ENCODE measurements at regions not wholly inside any gene's neighbourhood (a gene's known extent, or its start where the extent isn't known, plus 50 kb on each side); places are given as distances from the start of the nearest gene placed in this dataset.

DNA sequence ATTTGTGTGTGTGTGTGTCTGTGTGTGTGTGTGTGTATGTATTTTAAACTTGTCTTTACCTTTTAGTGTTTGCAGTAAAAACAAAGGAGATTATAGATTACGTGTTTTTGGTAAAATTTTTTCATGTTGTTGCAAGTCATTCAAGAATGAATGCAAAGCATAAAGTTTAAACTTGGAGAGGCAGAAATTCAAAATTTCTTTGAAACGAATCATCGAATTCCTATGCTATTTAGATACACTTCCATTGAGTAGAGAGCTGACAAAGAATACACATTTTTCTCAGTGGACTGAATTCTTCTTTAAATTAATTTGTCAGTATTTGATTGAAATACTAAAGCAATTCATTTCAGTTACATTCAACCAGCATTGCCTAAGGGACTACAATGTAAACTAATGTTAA is 66.0 kb upstream of the HDAC9 start:
- Histone ChIP-seq H3K9me3 (ENCODE audit: low read length) (no peaks in the 10 kb centered on the region), H3K27me3 (ENCODE audit: insufficient read depth, low read length) (no peaks in the 10 kb centered on the region), H3K4me1 (ENCODE audit: insufficient read depth, low read length) (peaks cover 11% of the 10 kb centered on the region), H2AFZ (ENCODE audit: low read depth, low read length) (no peak overlapping the region), H3K4me3 (ENCODE audit: low read length) (no peak overlapping the region), H3K36me3 (ENCODE audit: insufficient read depth, low read length) (no peaks in the 10 kb centered on the region)

DNA sequence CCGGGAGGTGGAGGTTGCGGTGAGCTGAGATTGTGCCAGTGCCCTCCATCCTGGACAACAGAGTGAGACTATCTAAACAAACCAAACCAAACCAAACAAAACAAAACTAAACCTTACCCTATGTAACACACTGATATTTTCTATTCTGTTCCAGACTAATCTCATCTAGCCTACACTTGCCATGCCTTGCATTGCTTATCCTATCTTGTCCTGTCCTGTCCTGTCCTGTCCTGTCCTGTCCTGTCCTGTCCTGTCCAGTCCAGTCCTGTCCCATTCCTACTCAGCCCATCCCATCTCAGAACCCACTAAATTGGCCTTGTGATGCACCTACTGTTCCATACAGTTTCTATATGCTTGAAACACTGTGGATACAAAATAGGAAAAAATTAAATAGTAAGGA is 64.7 kb upstream of the HDAC9 start:
- H2AFZ ChIP-seq (ENCODE audit: low read depth, low read length), result no peak overlapping the region
- H3K4me3 ChIP-seq (ENCODE audit: low read length), result no peak overlapping the region
- H3K36me3 ChIP-seq (ENCODE audit: insufficient read depth, low read length), result no peaks in the 10 kb centered on the region
- peaks cover 11% of the 10 kb centered on the region for H3K4me1 ChIP-seq (ENCODE audit: insufficient read depth, low read length)
- H3K9me3 ChIP-seq (ENCODE audit: low read length), result no peaks in the 10 kb centered on the region
- no peaks in the 10 kb centered on the region for H3K27me3 ChIP-seq (ENCODE audit: insufficient read depth, low read length)

DNA sequence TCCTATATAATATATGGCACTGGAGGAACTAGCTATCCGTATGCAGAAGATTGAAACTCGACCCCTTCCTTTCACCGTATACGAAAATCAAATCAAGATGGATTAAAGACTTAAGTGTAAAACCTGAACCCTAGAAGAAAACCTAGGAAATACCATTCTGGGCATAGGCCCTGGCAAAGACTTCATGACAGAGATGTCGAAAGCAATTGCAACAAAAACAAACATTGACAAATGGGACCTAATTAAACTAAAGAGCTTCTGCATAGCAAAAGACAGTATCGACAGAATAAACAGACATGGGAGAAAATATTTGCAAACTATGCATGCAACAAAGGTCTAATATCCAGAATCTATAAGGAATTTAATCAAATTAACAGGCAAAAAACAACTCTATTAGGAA is 61.4 kb upstream of the HDAC9 start:
- Histone ChIP-seq H3K27me3 (ENCODE audit: insufficient read depth, low read length) (no peaks in the 10 kb centered on the region), H3K4me3 (ENCODE audit: low read length) (no peak overlapping the region), H3K9me3 (ENCODE audit: low read length) (no peaks in the 10 kb centered on the region), H3K36me3 (ENCODE audit: insufficient read depth, low read length) (no peaks in the 10 kb centered on the region), H3K4me1 (ENCODE audit: insufficient read depth, low read length) (peaks cover 2% of the 10 kb centered on the region), H2AFZ (ENCODE audit: low read depth, low read length) (no peak overlapping the region)

DNA sequence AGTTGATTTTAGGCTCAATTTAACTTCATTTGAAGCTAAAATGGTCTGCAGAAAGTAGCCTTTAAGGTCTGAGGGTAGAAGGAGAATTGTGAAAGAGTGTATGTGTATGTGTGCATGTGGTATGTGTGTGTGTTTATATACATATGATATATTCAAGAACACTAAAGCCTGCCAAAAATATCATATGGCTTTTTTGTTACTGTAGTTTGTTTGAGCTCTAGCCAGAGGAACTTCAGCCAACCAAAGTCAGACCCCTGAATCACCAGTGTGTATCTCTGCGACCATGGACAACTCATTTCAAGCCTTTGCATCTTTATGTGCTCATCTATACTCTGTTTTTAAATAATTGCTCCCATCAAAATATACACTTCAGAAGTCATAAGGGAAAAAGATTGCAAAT is 58.4 kb upstream of the HDAC9 start:
- Histone ChIP-seq H3K4me1 (ENCODE audit: insufficient read depth, low read length) (no peaks in the 10 kb centered on the region), H3K9me3 (ENCODE audit: low read length) (no peaks in the 10 kb centered on the region), H2AFZ (ENCODE audit: low read depth, low read length) (no peak overlapping the region), H3K27me3 (ENCODE audit: insufficient read depth, low read length) (no peaks in the 10 kb centered on the region), H3K4me3 (ENCODE audit: low read length) (no peak overlapping the region), H3K36me3 (ENCODE audit: insufficient read depth, low read length) (no peaks in the 10 kb centered on the region)

DNA sequence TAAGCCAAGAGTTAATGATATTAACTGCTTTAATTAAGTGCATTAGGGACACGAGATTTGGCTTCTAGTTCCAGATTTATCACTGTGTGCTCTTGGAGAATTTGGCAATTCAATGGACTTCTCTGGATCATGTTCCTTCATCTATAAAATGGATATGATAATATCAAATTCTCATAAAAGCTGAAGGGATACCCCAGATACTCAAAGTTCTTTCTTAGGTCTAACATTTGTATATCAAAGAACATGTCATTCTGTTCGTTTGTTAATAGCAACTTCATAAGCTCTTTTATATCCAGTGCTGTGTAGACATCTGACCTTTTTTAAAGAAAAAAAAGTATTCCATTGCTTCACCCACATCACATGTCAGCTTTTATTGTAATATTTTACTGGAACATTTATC is 54.6 kb upstream of the HDAC9 start:
- H3K27me3 ChIP-seq (ENCODE audit: insufficient read depth, low read length), result no peaks in the 10 kb centered on the region
- no peaks in the 10 kb centered on the region for H3K36me3 ChIP-seq (ENCODE audit: insufficient read depth, low read length)

DNA sequence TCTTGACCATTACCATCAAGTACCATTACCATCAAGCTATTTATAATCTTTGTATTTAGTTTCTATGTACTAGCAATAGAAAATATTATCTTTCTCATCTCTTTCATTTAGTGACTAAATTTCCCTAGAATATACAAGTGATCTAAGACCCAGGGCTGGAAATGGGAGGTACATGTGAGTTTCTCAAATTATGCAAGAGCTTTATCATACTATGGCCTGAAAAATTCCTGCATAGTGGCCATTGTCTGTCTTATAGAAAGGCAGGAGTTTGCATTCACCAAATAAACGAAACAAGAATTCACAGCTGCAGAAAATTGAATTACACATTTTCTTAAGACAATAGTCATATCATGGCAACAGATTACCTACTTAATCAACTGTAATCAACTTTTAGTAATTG is 50.7 kb upstream of the HDAC9 start:
- Histone ChIP-seq H3K9me3 (ENCODE audit: low read length) (no peaks in the 10 kb centered on the region), H3K4me1 (ENCODE audit: insufficient read depth, low read length) (peaks cover 25% of the 10 kb centered on the region), H2AFZ (ENCODE audit: low read depth, low read length) (no peak overlapping the region), H3K36me3 (ENCODE audit: insufficient read depth, low read length) (no peaks in the 10 kb centered on the region), H3K4me3 (ENCODE audit: low read length) (no peak overlapping the region), H3K27me3 (ENCODE audit: insufficient read depth, low read length) (no peaks in the 10 kb centered on the region)

More for the DNA sequence above, 54.6 kb upstream of the HDAC9 start:
- Histone ChIP-seq H3K9me3 (ENCODE audit: low read length) (no peaks in the 10 kb centered on the region), H3K4me3 (ENCODE audit: low read length) (no peak overlapping the region), H3K4me1 (ENCODE audit: insufficient read depth, low read length) (peaks cover 18% of the 10 kb centered on the region), H2AFZ (ENCODE audit: low read depth, low read length) (no peak overlapping the region)

DNA sequence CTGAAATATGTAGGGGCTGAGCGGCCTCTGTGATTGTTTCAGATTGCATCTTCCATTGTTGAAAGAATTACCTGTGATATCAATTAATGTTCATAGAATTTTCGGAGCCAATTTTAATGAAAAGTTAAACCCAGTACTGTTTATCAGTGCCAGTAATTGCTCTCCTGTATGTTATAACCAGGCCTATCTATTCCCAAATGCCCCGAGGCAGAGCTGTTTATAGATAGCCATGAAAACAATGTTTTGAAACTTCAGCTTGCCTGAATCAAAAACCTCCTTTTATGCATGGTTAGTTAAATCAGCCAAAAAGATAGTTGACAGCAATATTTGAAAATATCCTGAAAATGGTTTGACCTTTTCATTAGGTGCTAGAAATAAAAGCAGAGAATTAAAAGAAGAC is 50.1 kb upstream of the HDAC9 start:
- no peaks in the 10 kb centered on the region for H3K27me3 ChIP-seq (ENCODE audit: insufficient read depth, low read length)
- H3K4me1 ChIP-seq (ENCODE audit: insufficient read depth, low read length), result peaks cover 25% of the 10 kb centered on the region
- no peak overlapping the region for H3K4me3 ChIP-seq (ENCODE audit: low read length)
- no peaks in the 10 kb centered on the region for H3K36me3 ChIP-seq (ENCODE audit: insufficient read depth, low read length)
- no peaks in the 10 kb centered on the region for H3K9me3 ChIP-seq (ENCODE audit: low read length)
- peak overlapping the region; percentile 98 for H2AFZ ChIP-seq (ENCODE audit: low read depth, low read length)
